ENCODE measurements at regions not wholly inside any gene's neighbourhood (a gene's known extent, or its start where the extent isn't known, plus 50 kb on each side); places are given as distances from the start of the nearest gene placed in this dataset.

DNA sequence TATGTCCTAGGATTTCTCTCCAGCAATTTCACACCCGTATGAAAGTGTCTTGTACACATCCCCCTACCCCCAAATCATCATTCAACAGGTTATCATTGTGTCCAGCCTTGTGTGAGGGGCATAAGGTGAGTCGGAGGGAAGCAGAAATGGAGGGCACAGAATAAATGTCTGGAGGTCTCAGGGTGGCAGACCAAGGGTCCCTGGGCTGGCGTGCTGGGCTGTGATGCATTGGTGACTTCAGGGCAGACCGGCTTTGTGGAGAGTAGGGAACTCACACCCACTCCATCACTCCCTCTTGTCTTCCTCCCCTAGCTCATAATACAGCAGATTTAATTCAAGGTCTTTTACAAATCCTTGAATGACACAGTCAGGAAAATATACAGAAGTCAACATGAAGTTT is 191.7 kb upstream of the PMEPA1 start:
- TF ChIP-seq CEBPB (IDR thresholded peaks at IDR 0.05; ENCODE audit: low read depth, low read length), result no peak
- TF ChIP-seq POLR2A (IDR thresholded peaks at IDR 0.05; ENCODE audit: low read depth, low read length), result no peak
- no peak for TF ChIP-seq RFX5 (IDR thresholded peaks at IDR 0.05; ENCODE audit: low read depth, low read length)
- no peak for TF ChIP-seq CTCF (conservative IDR thresholded peaks at IDR 0.05; ENCODE audit: low read depth, low read length)
- TF ChIP-seq FOS (IDR thresholded peaks at IDR 0.05; ENCODE audit: low read depth, low read length), result no peak
- no peak for TF ChIP-seq RAD21 (IDR thresholded peaks at IDR 0.05; ENCODE audit: low read length)
- no peak for TF ChIP-seq RCOR1 (IDR thresholded peaks at IDR 0.05; ENCODE audit: insufficient replicate concordance, low read length)

All from IMR-90 (cell line).